ENCODE measurements at regions not wholly inside any gene's neighbourhood (a gene's known extent, or its start where the extent isn't known, plus 50 kb on each side); places are given as distances from the start of the nearest gene placed in this dataset.

GRCh38 chr9:81393985-81394811 lies 295.1 kb downstream of the TLE1 start:
- intact Hi-C loops (cut with DNase I; ENCODE audit: low total_unique reads): loop anchor here (2.0 kb wide), 1 partner anchor 19 kb away; no protein-coding TSS in a partner anchor
- peak; percentile 68 to 81 for ATAC-seq
- no peak for TF ChIP-seq POLR2A (IDR thresholded peaks at IDR 0.05)
- TF ChIP-seq, protein P1, sequence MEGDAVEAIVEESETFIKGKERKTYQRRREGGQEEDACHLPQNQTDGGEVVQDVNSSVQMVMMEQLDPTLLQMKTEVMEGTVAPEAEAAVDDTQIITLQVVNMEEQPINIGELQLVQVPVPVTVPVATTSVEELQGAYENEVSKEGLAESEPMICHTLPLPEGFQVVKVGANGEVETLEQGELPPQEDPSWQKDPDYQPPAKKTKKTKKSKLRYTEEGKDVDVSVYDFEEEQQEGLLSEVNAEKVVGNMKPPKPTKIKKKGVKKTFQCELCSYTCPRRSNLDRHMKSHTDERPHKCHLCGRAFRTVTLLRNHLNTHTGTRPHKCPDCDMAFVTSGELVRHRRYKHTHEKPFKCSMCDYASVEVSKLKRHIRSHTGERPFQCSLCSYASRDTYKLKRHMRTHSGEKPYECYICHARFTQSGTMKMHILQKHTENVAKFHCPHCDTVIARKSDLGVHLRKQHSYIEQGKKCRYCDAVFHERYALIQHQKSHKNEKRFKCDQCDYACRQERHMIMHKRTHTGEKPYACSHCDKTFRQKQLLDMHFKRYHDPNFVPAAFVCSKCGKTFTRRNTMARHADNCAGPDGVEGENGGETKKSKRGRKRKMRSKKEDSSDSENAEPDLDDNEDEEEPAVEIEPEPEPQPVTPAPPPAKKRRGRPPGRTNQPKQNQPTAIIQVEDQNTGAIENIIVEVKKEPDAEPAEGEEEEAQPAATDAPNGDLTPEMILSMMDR (IDR thresholded peaks at IDR 0.05 in 4 of 5, conservative IDR thresholded peaks at IDR 0.05 in 1 of 5): no peak

GRCh38 chr9:81391457-81391825 lies 297.9 kb downstream of the TLE1 start:
- Histone ChIP-seq H3K9me3 (no peaks in the 10 kb centered on the region), H3K4me1 (peaks cover 6 to 15% of the 10 kb centered on the region in 2 donors), H3K4me3 (no peak overlapping the region), H3K27me3 (no peaks in the 10 kb centered on the region), H3K27ac (no peak overlapping the region), H3K36me3 (no peaks in the 10 kb centered on the region)
- DNase-seq (no peak), ATAC-seq (no peak)
- in situ Hi-C loops (cut with MboI; ENCODE audit: low sequenced_read_pairs in 4 of 4) (no loop called here), intact Hi-C loops (cut with DNase I; ENCODE audit: low total_unique reads) (no loop called here)
- TF ChIP-seq, protein P1 (IDR thresholded peaks at IDR 0.05 in 4 of 5, conservative IDR thresholded peaks at IDR 0.05 in 1 of 5): no peak
- no peak for TF ChIP-seq POLR2A (IDR thresholded peaks at IDR 0.05)

More at GRCh38 chr9:81393985-81394811, 295.1 kb downstream of the TLE1 start:
- H3K27ac ChIP-seq: peak overlapping the region; percentile 29 to 66 (median 60)
- peaks cover 16 to 24% of the 10 kb centered on the region in 2 donors for H3K4me1 ChIP-seq
- H3K27me3 ChIP-seq: no peaks in the 10 kb centered on the region
- H3K36me3 ChIP-seq: no peaks in the 10 kb centered on the region
- H3K9me3 ChIP-seq: no peaks in the 10 kb centered on the region
- DNase-seq: no peak
- H3K4me3 ChIP-seq: no peak overlapping the region
- in situ Hi-C loops (cut with MboI; ENCODE audit: low sequenced_read_pairs in 4 of 4): no loop called here

- no peak for ATAC-seq
- H3K4me3 ChIP-seq: no peak overlapping the region
- no peaks in the 10 kb centered on the region for H3K27me3 ChIP-seq
- H3K9me3 ChIP-seq: no peaks in the 10 kb centered on the region
- no peak for TF ChIP-seq POLR2A (IDR thresholded peaks at IDR 0.05)
- TF ChIP-seq, protein P1 (IDR thresholded peaks at IDR 0.05 in 4 of 5, conservative IDR thresholded peaks at IDR 0.05 in 1 of 5): no peak
- H3K36me3 ChIP-seq: no peaks in the 10 kb centered on the region
- no peak for DNase-seq
- H3K4me1 ChIP-seq: peaks cover 6 to 13% of the 10 kb centered on the region in 2 donors
- no peak overlapping the region for H3K27ac ChIP-seq
- intact Hi-C loops (cut with DNase I; ENCODE audit: low total_unique reads) (no loop called here), in situ Hi-C loops (cut with MboI; ENCODE audit: low sequenced_read_pairs in 4 of 4) (no loop called here)
These were observed 298.4 kb downstream of the TLE1 start for GRCh38 chr9:81390792-81391456.

DNA sequence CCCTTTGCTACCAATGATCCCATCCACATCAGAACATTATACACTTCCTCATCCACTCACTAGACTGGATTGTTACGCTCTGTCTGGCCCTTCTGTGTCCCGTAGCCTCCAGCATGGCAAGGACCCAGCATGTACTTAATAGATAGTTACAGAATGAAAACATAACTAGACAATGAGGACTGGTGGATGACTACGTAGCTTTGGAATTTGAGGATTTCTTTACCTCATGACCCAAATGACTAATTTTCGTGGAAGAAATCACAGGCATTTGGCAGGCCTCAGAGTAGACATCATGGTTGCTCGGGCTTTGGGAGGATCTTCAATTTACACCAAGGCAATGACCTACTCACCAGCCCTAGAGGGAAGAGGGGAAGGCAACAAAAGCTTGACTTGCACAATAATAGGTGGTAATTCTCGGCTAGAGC lies 299.8 kb downstream of the TLE1 start:
- peak in 1 of 2 donors; percentile 21 for DNase-seq
- Histone ChIP-seq H3K9me3 (no peaks in the 10 kb centered on the region), H3K4me1 (peaks cover 6 to 7% of the 10 kb centered on the region in 2 donors), H3K36me3 (no peaks in the 10 kb centered on the region), H3K27ac (no peak overlapping the region), H3K4me3 (no peak overlapping the region), H3K27me3 (no peaks in the 10 kb centered on the region)
- ATAC-seq: peak; percentile 46 to 50
- TF ChIP-seq, protein P1 (IDR thresholded peaks at IDR 0.05 in 4 of 5, conservative IDR thresholded peaks at IDR 0.05 in 1 of 5): no peak
- TF ChIP-seq POLR2A (IDR thresholded peaks at IDR 0.05): no peak
- in situ Hi-C loops (cut with MboI; ENCODE audit: low sequenced_read_pairs in 4 of 4) (no loop called here), intact Hi-C loops (cut with DNase I; ENCODE audit: low total_unique reads) (no loop called here)
